ENCODE measurements at regions not wholly inside any gene's neighbourhood (a gene's known extent, or its start where the extent isn't known, plus 50 kb on each side); places are given as distances from the start of the nearest gene placed in this dataset.

- Mint-ChIP-seq H3K4me3 (no peak overlapping the region), H3K9me3 (peaks cover 5% of the 10 kb centered on the region; the same call in 1 of the 2 replicates), H3K27me3 (ENCODE audit: low read depth) (no peaks in the 10 kb centered on the region), H3K4me1 (peaks cover 5% of the 10 kb centered on the region), H3K27ac (no peak overlapping the region), H3K36me3 (no peaks in the 10 kb centered on the region)
- POLR2A ChIA-PET = no interaction called here
- TF ChIP-seq JUN (CRISPR knock-in tag; IDR thresholded peaks at IDR 0.05) = no peak
- ATAC-seq (no peak), DNase-seq (ENCODE audit: low spot score) (no peak)
- CTCF ChIA-PET = no interaction called here
These were observed 2112.9 kb upstream of the WWC1 start for GRCh38 chr5:166178411-166179080.

GRCh38 chr5:166185185-166185584, 2106.3 kb upstream of the WWC1 start:
- ChIA-PET POLR2A (no interaction called here), CTCF (no interaction called here)
- no peak for ATAC-seq
- Mint-ChIP-seq H3K27ac (no peak overlapping the region), H3K27me3 (ENCODE audit: low read depth) (no peaks in the 10 kb centered on the region), H3K4me1 (peaks cover 7% of the 10 kb centered on the region), H3K9me3 (peaks cover 5% of the 10 kb centered on the region; the same call in 1 of the 2 replicates), H3K4me3 (no peak overlapping the region), H3K36me3 (no peaks in the 10 kb centered on the region)
- TF ChIP-seq NR2C2 (CRISPR knock-in tag; IDR thresholded peaks at IDR 0.05) (no peak), ATF1 (CRISPR knock-in tag; IDR thresholded peaks at IDR 0.05) (no peak), ERG (CRISPR knock-in tag; IDR thresholded peaks at IDR 0.05) (no peak), NFE2L1 (CRISPR knock-in tag; IDR thresholded peaks at IDR 0.05) (no peak), SMAD3 (CRISPR knock-in tag; IDR thresholded peaks at IDR 0.05; ENCODE audit: borderline replicate concordance) (no peak), ZNF232 (CRISPR knock-in tag; IDR thresholded peaks at IDR 0.05) (no peak), FOXP1 (CRISPR knock-in tag; IDR thresholded peaks at IDR 0.05; ENCODE audit: borderline replicate concordance) (no peak), ETV6 (CRISPR knock-in tag; IDR thresholded peaks at IDR 0.05) (no peak), NFATC4 (CRISPR knock-in tag; IDR thresholded peaks at IDR 0.05) (no peak), ZNF138 (CRISPR knock-in tag; conservative IDR thresholded peaks at IDR 0.05) (no peak), ESRRA (CRISPR knock-in tag; IDR thresholded peaks at IDR 0.05; ENCODE audit: borderline replicate concordance) (no peak), ZBTB21 (CRISPR knock-in tag; IDR thresholded peaks at IDR 0.05; ENCODE audit: borderline replicate concordance) (no peak)
- TF ChIP-seq, protein P1, sequence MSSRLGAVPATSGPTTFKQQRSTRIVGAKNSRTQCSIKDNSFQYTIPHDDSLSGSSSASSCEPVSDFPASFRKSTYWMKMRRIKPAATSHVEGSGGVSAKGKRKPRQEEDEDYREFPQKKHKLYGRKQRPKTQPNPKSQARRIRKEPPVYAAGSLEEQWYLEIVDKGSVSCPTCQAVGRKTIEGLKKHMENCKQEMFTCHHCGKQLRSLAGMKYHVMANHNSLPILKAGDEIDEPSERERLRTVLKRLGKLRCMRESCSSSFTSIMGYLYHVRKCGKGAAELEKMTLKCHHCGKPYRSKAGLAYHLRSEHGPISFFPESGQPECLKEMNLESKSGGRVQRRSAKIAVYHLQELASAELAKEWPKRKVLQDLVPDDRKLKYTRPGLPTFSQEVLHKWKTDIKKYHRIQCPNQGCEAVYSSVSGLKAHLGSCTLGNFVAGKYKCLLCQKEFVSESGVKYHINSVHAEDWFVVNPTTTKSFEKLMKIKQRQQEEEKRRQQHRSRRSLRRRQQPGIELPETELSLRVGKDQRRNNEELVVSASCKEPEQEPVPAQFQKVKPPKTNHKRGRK (CRISPR knock-in tag; IDR thresholded peaks at IDR 0.05; ENCODE audit: borderline replicate concordance) = no peak
- TF ChIP-seq, protein P2, sequence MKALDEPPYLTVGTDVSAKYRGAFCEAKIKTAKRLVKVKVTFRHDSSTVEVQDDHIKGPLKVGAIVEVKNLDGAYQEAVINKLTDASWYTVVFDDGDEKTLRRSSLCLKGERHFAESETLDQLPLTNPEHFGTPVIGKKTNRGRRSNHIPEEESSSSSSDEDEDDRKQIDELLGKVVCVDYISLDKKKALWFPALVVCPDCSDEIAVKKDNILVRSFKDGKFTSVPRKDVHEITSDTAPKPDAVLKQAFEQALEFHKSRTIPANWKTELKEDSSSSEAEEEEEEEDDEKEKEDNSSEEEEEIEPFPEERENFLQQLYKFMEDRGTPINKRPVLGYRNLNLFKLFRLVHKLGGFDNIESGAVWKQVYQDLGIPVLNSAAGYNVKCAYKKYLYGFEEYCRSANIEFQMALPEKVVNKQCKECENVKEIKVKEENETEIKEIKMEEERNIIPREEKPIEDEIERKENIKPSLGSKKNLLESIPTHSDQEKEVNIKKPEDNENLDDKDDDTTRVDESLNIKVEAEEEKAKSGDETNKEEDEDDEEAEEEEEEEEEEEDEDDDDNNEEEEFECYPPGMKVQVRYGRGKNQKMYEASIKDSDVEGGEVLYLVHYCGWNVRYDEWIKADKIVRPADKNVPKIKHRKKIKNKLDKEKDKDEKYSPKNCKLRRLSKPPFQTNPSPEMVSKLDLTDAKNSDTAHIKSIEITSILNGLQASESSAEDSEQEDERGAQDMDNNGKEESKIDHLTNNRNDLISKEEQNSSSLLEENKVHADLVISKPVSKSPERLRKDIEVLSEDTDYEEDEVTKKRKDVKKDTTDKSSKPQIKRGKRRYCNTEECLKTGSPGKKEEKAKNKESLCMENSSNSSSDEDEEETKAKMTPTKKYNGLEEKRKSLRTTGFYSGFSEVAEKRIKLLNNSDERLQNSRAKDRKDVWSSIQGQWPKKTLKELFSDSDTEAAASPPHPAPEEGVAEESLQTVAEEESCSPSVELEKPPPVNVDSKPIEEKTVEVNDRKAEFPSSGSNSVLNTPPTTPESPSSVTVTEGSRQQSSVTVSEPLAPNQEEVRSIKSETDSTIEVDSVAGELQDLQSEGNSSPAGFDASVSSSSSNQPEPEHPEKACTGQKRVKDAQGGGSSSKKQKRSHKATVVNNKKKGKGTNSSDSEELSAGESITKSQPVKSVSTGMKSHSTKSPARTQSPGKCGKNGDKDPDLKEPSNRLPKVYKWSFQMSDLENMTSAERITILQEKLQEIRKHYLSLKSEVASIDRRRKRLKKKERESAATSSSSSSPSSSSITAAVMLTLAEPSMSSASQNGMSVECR (CRISPR knock-in tag; IDR thresholded peaks at IDR 0.05; ENCODE audit: borderline replicate concordance) = no peak
- TF ChIP-seq, protein P3, sequence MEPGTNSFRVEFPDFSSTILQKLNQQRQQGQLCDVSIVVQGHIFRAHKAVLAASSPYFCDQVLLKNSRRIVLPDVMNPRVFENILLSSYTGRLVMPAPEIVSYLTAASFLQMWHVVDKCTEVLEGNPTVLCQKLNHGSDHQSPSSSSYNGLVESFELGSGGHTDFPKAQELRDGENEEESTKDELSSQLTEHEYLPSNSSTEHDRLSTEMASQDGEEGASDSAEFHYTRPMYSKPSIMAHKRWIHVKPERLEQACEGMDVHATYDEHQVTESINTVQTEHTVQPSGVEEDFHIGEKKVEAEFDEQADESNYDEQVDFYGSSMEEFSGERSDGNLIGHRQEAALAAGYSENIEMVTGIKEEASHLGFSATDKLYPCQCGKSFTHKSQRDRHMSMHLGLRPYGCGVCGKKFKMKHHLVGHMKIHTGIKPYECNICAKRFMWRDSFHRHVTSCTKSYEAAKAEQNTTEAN (CRISPR knock-in tag; IDR thresholded peaks at IDR 0.05) = no peak
- TF ChIP-seq, protein P4, sequence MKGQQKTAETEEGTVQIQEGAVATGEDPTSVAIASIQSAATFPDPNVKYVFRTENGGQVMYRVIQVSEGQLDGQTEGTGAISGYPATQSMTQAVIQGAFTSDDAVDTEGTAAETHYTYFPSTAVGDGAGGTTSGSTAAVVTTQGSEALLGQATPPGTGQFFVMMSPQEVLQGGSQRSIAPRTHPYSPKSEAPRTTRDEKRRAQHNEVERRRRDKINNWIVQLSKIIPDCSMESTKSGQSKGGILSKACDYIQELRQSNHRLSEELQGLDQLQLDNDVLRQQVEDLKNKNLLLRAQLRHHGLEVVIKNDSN (CRISPR knock-in tag; IDR thresholded peaks at IDR 0.05) = no peak
- DNase-seq (ENCODE audit: low spot score) = no peak
